Left lung (tissue), 4 donors: ENCODE measurements at regions not wholly inside any gene's neighbourhood (a gene's known extent, or its start where the extent isn't known, plus 50 kb on each side); places are given as distances from the start of the nearest gene placed in this dataset.
"Not testable (repeated sequence)": the region's sequence is repeated elsewhere in the genome, so short reads cannot be mapped to it uniquely, and the experiment has no call there.

Source experiments
- ATAC-seq: fragments of 200-7000 bp; cut with Tn5 transposase; one replicate; pipeline ENCODE4 v1.9.1; 2020; ENCODE audit warnings: moderate library complexity
- DNase-seq, 4 donors: peaks; one replicate each; pipeline ENCODE4 v3.0.0-alpha.2; 2013 to 2020
- H3K27ac ChIP-seq, 2 donors: fragments of 200-600 bp; sonication (generic) in 1 of 2; one replicate each; pipeline versions ENCODE4 v1.5.0 to v1.8.0; 2020 to 2021
- H3K27me3 ChIP-seq, 2 donors: fragments of 200-600 bp; sonication (generic) in 1 of 2; one replicate each; pipeline versions ENCODE4 v1.5.0 to v1.8.0; 2020 to 2021
- H3K36me3 ChIP-seq, 2 donors: fragments of 200-600 bp; sonication (generic) in 1 of 2; one replicate each; pipeline versions ENCODE4 v1.5.0 to v1.8.0; 2020 to 2021
- H3K4me1 ChIP-seq, 2 donors: fragments of 200-600 bp; one replicate each; pipeline ENCODE4 v1.8.0; 2021
- H3K4me3 ChIP-seq, 2 donors: fragments of 200-600 bp; sonication (generic) in 1 of 2; one replicate each; pipeline versions ENCODE4 v1.5.0 to v1.8.0; 2020 to 2021; ENCODE audit warnings: mild to moderate bottlenecking in 1 of 2
- H3K9me3 ChIP-seq, 2 donors: fragments of 200-600 bp; sonication (generic) in 1 of 2; one replicate each; pipeline versions ENCODE4 v1.5.0 to v1.8.0; 2020 to 2021
- intact Hi-C, 2 donors: fragments of 100-400 bp; cut with DNase I; formaldehyde crosslinking; loops; one replicate each; pipeline versions ENCODE4 v1.11.2 to v1.14.2; 2022
- TF ChIP-seq, protein P1 (sequence below), 2 donors: fragments of 200-600 bp; sonication (generic) in 1 of 2; IDR thresholded peaks; one replicate each; pipeline versions ENCODE4 v1.5.0 to v1.8.0; 2021; ENCODE audit warnings: antibody characterized with exemption in 2 of 2
- donor health status: DM: no; HTN: yes; CAD: no.
- donor health status: DM: no; HTN: no; CAD: no.

DNA sequence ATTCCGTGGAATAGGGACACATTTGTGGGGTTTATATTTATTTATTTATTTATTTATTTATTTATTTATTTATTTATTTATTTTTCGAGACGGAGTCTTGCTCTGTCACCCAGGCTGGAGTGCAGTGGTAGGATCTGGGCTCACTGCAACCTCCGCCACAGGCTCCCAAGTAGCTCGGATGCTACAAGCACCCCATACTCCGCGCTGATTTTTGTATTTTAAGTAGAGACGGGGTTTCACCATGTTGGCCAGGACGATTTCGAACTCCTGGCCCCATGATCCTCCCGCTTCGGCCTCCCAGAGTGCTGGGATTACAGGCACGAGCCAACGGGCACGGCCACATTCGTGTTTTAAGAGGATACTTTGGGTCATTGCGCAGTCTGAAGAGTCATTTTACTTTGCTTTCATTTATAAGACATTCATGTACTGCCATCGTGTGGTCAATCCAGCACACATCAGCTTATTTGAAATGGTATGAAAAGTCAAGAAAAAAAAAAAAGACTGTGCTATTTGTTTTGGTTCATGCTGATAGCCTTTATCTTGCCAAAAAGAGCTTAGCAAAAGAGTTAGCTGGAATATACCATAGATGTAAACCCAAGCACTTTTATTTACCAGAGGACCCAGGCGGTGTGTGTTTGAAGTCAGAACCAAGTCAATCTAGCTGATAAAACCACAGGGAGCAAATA is 1075.0 kb downstream of the EPHA3 start:
- TF ChIP-seq, protein P1, sequence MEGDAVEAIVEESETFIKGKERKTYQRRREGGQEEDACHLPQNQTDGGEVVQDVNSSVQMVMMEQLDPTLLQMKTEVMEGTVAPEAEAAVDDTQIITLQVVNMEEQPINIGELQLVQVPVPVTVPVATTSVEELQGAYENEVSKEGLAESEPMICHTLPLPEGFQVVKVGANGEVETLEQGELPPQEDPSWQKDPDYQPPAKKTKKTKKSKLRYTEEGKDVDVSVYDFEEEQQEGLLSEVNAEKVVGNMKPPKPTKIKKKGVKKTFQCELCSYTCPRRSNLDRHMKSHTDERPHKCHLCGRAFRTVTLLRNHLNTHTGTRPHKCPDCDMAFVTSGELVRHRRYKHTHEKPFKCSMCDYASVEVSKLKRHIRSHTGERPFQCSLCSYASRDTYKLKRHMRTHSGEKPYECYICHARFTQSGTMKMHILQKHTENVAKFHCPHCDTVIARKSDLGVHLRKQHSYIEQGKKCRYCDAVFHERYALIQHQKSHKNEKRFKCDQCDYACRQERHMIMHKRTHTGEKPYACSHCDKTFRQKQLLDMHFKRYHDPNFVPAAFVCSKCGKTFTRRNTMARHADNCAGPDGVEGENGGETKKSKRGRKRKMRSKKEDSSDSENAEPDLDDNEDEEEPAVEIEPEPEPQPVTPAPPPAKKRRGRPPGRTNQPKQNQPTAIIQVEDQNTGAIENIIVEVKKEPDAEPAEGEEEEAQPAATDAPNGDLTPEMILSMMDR (IDR thresholded peaks at IDR 0.05): peak; percentile 23 to 28

DNA sequence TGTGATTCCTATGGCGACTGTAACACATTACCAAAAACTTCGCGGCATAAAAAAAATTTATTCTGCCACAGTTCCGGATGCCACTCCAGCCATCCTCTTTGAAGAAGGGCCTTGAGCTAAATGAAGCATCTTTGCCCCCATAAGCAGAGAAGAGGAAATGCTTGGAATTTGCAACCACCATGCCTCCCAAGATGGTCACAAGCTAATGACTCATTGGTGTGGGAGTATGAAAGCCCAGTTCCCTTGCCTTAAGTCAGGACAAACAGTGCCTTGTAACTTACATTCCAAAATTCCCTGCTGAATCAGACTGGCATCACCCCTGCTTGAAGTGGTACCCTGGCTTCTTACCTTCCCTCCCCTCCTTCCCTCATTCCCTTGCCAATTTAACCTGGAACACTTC is 1077.4 kb downstream of the EPHA3 start:
- no peak overlapping the region for H3K4me3 ChIP-seq
- intact Hi-C loops: no loop called here
- no peak for ATAC-seq
- H3K9me3 ChIP-seq: no peaks in the 10 kb centered on the region
- no peaks in the 10 kb centered on the region for H3K36me3 ChIP-seq
- no peak for DNase-seq
- no peak overlapping the region for H3K27ac ChIP-seq
- no peaks in the 10 kb centered on the region for H3K4me1 ChIP-seq
- TF ChIP-seq, protein P1 (IDR thresholded peaks at IDR 0.05): no peak
- no peaks in the 10 kb centered on the region for H3K27me3 ChIP-seq

More for the DNA sequence above, 1075.0 kb downstream of the EPHA3 start:
- H3K4me3 ChIP-seq, H3K9me3 ChIP-seq, intact Hi-C loops, H3K27me3 ChIP-seq, H3K36me3 ChIP-seq, H3K27ac ChIP-seq, H3K4me1 ChIP-seq: not testable (repeated sequence)
- ATAC-seq: peak; percentile 97
- peak in 2 of 4 donors; percentile 32 to 43 for DNase-seq

DNA sequence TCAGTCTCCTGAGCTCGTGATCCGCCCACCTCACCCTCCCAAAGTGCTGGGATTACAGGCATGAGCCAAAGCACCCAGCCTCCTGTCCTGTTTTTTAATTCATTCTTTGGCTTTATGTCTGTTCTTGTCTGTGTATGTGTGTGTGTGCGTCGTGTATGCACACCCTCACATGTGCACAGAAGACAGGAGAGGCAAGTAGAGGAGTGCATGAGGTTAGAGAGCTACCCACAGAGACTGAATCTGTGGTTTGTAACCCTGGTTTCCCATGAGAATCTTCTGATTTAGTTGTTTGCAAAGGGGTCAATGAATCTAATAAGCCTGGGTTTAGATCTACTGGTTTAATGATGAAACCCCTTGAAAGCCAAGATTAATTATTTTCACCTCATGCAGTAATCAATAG is 1090.0 kb downstream of the EPHA3 start:
- ATAC-seq, intact Hi-C loops, H3K4me3 ChIP-seq, H3K36me3 ChIP-seq, H3K27ac ChIP-seq, H3K27me3 ChIP-seq, DNase-seq, H3K4me1 ChIP-seq: not testable (repeated sequence)
- peaks cover 0 to 22% of the 10 kb centered on the region in 2 donors for H3K9me3 ChIP-seq

DNA sequence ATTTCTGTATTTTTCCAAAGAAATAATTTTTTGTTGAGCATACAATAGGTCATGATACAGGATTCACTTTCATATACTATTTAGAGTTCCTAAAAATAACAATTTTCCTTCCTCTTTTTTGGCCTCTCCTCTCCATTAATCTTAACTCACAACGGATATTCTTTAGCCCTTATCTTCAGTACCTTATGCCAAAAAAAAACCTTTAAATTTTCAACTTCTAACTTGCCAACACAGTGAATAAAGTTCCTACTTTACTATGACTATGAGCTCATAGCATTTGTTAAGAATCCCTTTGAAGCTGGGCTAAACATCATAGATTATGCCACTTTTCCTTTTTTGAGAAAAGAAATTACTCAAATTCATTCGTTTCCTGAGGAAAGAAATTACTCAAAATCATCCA is 1095.5 kb downstream of the EPHA3 start:
- DNase-seq, ATAC-seq, H3K36me3 ChIP-seq, H3K4me1 ChIP-seq, H3K27ac ChIP-seq, H3K4me3 ChIP-seq, H3K27me3 ChIP-seq, intact Hi-C loops, H3K9me3 ChIP-seq: not testable (repeated sequence)

DNA sequence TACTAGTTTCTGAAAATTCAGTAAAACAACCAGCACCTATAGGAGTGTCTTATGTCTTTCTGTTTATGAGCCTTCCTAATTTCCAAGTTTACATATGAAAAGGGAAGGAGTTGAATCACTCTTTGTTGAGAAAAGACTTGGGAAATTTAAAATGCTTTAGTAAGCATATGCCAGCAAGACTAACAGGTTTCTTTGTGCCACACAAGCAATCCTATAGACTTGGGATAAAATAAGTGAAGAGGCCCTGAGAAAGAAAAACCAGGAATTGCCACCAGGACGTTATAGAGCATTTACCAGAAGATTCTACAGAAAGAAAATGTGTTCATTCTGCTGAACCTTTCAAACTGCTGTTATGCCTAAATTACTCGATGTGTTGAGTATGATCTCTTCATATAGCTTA is 1099.1 kb downstream of the EPHA3 start:
- H3K4me3 ChIP-seq, H3K4me1 ChIP-seq, H3K9me3 ChIP-seq, intact Hi-C loops, DNase-seq, H3K27ac ChIP-seq, H3K27me3 ChIP-seq, H3K36me3 ChIP-seq, ATAC-seq: not testable (repeated sequence)

DNA sequence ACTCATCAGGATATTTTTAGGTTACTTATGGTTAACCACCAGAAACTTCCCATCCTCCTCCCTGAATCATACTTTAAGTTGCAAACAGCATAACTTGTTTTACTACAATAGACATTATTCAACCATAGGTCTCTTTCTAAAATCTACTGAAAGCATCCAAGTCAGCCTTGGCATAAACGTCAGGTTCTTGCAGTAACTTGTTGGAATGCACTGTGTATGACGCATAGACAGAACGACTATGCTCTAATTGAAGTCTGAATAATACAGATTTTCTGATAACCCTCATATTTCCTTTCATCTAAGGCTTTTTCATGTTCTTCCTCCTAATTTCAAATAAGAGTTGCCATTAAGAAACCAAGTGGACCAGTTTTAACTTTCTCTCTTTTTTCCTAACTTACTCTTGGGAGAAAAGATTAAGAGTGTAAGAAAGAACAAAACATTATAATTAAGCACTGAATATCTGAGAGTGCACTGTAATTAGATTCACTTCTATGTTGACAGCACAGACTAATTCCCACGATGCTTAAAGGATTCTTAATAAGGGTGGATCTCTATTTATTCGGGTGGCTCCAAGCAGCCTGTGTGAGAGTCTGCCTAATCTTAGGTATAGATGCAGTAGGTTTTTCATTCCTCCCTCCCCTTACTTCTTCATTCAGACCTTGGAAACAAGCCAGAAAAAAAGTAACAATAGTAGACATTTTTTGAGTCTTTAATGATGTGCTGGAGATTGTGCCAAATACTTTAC is 1100.1 kb downstream of the EPHA3 start:
- ATAC-seq, H3K36me3 ChIP-seq, intact Hi-C loops, H3K4me1 ChIP-seq, H3K4me3 ChIP-seq, H3K27ac ChIP-seq, H3K27me3 ChIP-seq, DNase-seq: not testable (repeated sequence)
- H3K9me3 ChIP-seq: peaks cover 0 to 18% of the 10 kb centered on the region in 2 donors

DNA sequence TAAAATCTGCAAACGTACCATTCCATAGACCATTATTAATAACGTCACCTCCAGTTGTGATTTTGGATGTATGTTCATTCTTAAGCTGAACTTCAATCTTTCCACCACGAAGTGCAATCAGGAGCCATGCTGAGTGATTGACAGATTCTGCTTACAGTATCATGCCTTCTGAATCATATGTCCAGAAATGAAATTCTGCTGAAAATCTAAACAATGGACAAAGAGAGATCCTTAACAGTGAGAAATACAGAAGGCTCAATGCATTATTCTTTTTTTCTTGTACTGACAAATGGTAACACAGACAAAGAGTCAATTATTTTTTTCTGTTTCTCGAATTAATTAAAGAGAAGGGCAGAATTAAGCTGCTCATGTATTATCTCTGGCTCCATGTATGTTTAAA is 1114.5 kb downstream of the EPHA3 start:
- Histone ChIP-seq H3K4me3 (no peak overlapping the region), H3K27ac (no peak overlapping the region), H3K4me1 (no peaks in the 10 kb centered on the region), H3K36me3 (no peaks in the 10 kb centered on the region), H3K9me3 (peaks cover 0 to 43% of the 10 kb centered on the region in 2 donors), H3K27me3 (no peaks in the 10 kb centered on the region)
- TF ChIP-seq, protein P1 (IDR thresholded peaks at IDR 0.05): no peak
- DNase-seq: no peak
- ATAC-seq: no peak
- intact Hi-C loops: no loop called here
